GM21528 (cell line): ENCODE measurements at regions not wholly inside any gene's neighbourhood (a gene's known extent, or its start where the extent isn't known, plus 50 kb on each side); places are given as distances from the start of the nearest gene placed in this dataset.

Experiments
- ATAC-seq: cut with Tn5 transposase; IDR thresholded peaks from one replicate; pipeline ENCODE4 v1.9.1; 2021; ENCODE audit warnings: mild to moderate bottlenecking, moderate library complexity; ENCODE audit not compliant: unreplicated experiment, low FRiP score

- no peak for ATAC-seq
Measured at GRCh38 chr12:74899031-74899829, 310.4 kb downstream of the KCNC2 start.

- no peak for ATAC-seq
Measured at GRCh38 chr12:74900232-74900631, 309.4 kb downstream of the KCNC2 start.

DNA sequence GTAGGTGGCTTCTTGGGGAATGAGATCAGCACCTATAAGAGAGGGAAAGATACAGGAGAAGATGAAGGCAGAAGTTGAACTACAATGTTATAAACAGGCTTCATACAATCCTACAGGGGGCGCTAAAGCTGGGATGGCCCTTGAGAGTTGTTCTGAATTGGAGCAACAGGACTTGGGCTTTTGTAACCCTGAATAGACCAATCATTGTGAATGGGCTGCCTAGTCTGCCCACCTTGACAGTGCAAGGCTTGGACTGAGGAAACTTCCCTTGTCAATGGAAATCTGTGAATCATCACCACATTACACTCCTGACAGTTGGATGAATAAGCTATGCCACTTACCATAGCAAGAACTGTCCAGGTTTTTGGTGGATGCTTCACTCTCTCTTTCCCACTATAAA is 306.1 kb downstream of the KCNC2 start:
- ATAC-seq, result no peak

DNA sequence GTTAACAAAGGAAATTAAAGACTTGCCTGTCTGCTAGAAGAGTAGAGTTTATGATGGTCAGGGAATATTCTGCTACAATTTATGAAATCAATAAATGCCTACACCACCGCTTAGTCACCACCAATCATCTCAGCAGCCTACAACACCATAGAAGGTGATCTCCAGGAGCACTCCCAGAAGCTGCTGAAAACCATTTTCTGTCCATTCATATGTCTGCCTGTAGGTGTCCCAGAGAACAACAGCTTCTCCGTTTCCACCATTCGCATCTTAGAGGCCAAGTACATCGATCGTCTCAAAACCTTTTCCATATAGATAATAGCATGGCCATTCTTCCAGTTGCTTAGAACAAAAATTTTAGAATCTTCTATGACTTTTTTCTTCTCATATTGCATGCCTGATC is 303.4 kb downstream of the KCNC2 start:
- ATAC-seq, result no peak

DNA sequence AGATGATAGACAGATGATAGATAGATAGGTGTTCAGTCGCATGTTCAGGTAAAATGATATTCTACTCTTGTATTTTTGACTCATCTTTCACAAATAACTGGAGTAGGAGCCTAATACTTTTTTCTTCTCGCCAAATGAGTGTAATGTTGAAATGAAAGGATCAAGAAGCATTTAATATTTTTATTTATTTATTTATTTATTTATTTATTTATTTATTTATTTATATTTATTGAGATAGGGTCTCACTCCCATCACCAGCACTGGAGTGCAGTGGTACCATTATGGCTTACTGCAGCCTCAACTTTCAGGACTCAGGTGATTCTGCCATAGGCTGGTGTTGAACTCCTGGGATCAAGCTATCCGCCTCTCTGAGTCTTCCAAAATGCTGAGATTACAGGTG is 298.8 kb downstream of the KCNC2 start:
- no peak for ATAC-seq

- no peak for ATAC-seq
Measured at GRCh38 chr12:74914378-74914777, 295.3 kb downstream of the KCNC2 start.

- no peak for ATAC-seq
Measured at GRCh38 chr12:74915718-74916117, 293.9 kb downstream of the KCNC2 start.

DNA sequence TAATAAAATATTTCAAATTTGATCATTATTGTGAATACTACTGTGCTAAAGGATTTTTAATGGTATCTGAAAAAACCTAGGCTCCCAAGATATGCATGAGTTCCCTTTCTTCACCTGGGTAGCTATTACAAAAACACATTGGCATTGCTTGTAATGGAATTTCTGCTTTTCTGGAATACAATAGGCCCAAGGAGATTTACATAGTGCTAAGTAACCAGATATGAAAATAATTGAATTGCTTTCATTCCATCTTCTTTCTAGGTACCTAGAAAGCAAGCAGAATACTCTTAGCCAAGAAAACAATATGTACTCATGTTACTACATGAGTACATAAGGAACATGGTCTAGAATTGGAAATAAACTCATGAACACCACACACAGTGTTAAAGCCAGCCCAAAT is 291.9 kb downstream of the KCNC2 start:
- no peak for ATAC-seq

GRCh38 chr12:74918291-74918690 is 291.3 kb downstream of the KCNC2 start:
- ATAC-seq, result no peak

DNA sequence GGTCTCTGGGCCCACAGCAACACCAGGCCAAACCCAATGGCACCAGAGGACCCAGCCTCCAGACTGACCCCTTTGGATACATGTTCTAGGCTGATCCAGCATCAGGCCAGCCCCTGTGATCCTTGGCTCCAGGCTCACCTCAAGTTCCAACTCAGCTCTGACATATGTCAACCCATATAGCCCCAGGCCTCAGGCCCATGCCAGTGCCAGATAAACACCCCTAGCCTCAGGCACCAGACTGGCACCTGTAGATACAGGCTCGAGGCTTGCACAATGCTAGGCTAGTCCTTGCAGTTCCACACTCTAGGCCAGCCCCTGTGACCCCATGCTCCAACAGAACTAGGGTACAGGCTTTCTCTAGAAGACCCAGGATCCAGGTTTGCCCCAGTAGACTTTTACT is 287.5 kb downstream of the KCNC2 start:
- ATAC-seq, result no peak

- no peak for ATAC-seq
Measured at GRCh38 chr12:74922642-74923041, 287.0 kb downstream of the KCNC2 start.

DNA sequence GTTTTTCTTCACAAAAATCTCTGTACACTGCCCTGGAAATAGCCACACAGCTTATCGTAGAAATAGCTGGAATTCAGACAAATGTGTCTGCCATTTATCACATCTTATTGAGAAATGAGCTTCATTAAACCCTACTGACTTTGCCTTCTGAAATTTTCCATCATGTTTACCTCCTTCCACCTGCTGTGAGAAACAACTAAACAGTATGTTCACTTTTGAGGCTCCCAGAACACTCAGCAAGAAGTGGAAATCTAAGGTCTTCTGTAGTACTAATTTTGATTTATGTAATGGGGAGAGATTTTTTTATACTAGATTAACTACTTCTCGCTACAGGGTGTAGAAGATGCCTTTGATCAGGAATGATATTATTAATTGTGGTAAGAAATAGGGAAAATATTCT is 268.0 kb downstream of the KCNC2 start:
- ATAC-seq, result no peak

- ATAC-seq, result no peak
Measured at GRCh38 chr12:74945771-74946198, 263.9 kb downstream of the KCNC2 start.

DNA sequence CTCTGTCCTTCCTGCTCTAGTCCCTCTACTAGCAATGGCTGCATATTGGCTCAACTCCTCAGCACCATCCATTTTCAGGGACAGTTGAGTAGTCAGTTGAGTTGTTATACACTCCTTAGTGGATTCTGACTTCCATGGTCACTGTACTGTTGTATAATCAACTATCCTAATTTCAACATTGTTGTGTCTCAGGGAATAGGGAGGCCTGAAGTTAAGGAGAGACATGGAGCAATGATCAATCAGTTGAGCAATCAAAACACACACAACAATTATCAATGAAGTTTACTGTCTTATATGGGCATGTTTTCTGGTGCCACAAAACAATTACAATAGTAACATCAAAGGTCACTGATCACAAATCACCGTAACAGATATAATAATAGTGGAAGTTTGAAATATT is 255.9 kb downstream of the KCNC2 start:
- no peak for ATAC-seq

DNA sequence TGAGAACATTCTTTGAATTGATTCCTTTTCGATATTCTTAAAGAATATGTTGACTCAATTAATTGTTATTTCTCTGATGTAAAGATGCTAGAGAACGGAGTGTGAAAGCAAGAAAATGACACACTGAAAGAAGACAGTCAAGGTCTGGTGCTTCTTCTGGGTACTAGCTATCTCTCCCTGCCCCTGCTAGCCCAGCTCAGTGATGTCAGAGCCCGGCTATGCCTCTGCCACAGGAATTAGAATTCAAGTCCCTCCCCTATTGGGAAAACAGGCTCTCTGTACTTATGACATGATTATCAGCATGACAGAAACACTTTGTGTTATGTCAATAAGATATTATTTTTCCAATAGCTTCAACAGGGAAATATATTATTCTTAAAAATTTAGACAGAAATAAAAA is 252.4 kb downstream of the KCNC2 start:
- ATAC-seq, result no peak

DNA sequence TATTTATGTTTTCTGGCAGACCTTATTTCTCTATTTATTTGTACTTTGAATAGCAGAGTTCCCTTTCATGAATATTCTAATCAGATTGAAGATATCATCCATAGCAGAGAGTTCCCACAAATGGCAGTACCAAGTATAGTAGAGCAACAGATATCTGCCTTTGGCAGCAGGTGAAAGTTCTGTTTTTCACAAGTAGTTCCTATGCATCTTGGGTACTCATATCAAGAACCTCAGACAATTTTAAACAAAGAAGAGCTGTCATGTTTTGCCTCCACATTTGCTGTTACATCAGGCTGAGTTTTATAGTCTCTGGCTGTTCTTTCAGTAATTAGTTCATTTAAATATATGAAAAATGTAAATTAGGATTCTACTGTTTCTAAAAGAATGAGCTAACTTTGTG is 252.0 kb downstream of the KCNC2 start:
- no peak for ATAC-seq

- ATAC-seq, result no peak
Measured at GRCh38 chr12:74959657-74960056, 250.0 kb downstream of the KCNC2 start.

- ATAC-seq, result no peak
Measured at GRCh38 chr12:74963304-74963703, 246.3 kb downstream of the KCNC2 start.

GRCh38 chr12:74963867-74964331 is 245.7 kb downstream of the KCNC2 start:
- no peak for ATAC-seq

DNA sequence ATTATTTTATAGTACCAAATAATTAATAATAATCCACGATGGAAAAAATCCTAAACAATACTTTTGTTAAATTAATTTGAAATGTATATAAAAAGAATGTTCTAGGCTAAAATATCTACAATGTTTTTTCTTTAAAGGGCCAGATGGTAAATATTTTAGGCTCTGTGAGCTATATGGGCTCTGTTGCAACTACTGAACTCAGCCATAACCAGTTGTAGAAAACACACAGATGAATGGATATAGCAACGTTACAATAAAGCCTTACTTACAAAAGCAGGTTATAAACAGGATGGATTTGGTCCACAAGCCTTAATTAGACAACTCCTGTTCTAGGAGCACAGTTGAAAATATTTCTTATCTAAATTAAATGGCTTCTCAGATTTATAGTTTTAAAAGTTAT is 245.2 kb downstream of the KCNC2 start:
- no peak for ATAC-seq

GRCh38 chr12:74971201-74971600 is 238.4 kb downstream of the KCNC2 start:
- ATAC-seq, result no peak

- ATAC-seq, result no peak
Measured at GRCh38 chr12:74977832-74978481, 231.7 kb downstream of the KCNC2 start.
